ENCODE measurements at regions not wholly inside any gene's neighbourhood (a gene's known extent, or its start where the extent isn't known, plus 50 kb on each side); places are given as distances from the start of the nearest gene placed in this dataset.
A peak's percentile ranks its signal among the peaks of the same experiment; 100 is the strongest.

- TF ChIP-seq MXD1 (CRISPR knock-in tag; IDR thresholded peaks at IDR 0.05; ENCODE audit: borderline replicate concordance, poor library complexity, severe bottlenecking) (no peak), ZNF311 (CRISPR knock-in tag; IDR thresholded peaks at IDR 0.05) (no peak), CBFA2T2 (conservative IDR thresholded peaks at IDR 0.05) (peak; percentile 11; the same call in 1 of the 2 replicates), MTA3 (IDR thresholded peaks at IDR 0.05; ENCODE audit: borderline replicate concordance) (no peak), TOE1 (IDR thresholded peaks at IDR 0.05; ENCODE audit: borderline replicate concordance) (peak; percentile 75; the same call in 1 of the 2 replicates), TOE1 (CRISPR knock-in tag; IDR thresholded peaks at IDR 0.05; ENCODE audit: borderline replicate concordance, low read depth) (no peak), STAT5B (CRISPR knock-in tag; IDR thresholded peaks at IDR 0.05) (no peak), CREM (IDR thresholded peaks at IDR 0.05; ENCODE audit: low read depth) (peak; percentile 92), EZH2 (IDR thresholded peaks at IDR 0.05; ENCODE audit: borderline replicate concordance, low read depth, low read length) (no peak), ZNF277 (CRISPR knock-in tag; IDR thresholded peaks at IDR 0.05; ENCODE audit: borderline replicate concordance) (no peak), NR2C1 (IDR thresholded peaks at IDR 0.05) (no peak), NR2C1 (tag; IDR thresholded peaks at IDR 0.05) (0 out of 2 replicates have a peak, but pooled peaks have one; percentile 30), CREB1 (IDR thresholded peaks at IDR 0.05) (peak; percentile 80), CREB1 (CRISPR knock-in tag; IDR thresholded peaks at IDR 0.05) (peak; percentile 74), JUN (IDR thresholded peaks at IDR 0.05; ENCODE audit: borderline replicate concordance, low read depth, low read length) (0 out of 2 replicates have a peak, but pooled peaks have one; percentile 36), JUN (CRISPR knock-in tag; IDR thresholded peaks at IDR 0.05; ENCODE audit: borderline replicate concordance) (no peak), ATF3 (IDR thresholded peaks at IDR 0.05) (peak; percentile 85), ATF3 (CRISPR knock-in tag; conservative IDR thresholded peaks at IDR 0.05) (no peak)
- TF ChIP-seq, protein P1, sequence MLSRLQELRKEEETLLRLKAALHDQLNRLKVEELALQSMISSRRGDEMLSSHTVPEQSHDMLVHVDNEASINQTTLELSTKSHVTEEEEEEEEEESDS (CRISPR knock-in tag; IDR thresholded peaks at IDR 0.05) = no peak
- TF ChIP-seq, protein P2, sequence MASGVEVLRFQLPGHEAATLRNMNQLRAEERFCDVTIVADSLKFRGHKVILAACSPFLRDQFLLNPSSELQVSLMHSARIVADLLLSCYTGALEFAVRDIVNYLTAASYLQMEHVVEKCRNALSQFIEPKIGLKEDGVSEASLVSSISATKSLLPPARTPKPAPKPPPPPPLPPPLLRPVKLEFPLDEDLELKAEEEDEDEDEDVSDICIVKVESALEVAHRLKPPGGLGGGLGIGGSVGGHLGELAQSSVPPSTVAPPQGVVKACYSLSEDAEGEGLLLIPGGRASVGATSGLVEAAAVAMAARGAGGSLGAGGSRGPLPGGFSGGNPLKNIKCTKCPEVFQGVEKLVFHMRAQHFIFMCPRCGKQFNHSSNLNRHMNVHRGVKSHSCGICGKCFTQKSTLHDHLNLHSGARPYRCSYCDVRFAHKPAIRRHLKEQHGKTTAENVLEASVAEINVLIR (CRISPR knock-in tag; IDR thresholded peaks at IDR 0.05) = peak; percentile 30; the same call in 1 of the 2 replicates
- TF ChIP-seq, protein P3, sequence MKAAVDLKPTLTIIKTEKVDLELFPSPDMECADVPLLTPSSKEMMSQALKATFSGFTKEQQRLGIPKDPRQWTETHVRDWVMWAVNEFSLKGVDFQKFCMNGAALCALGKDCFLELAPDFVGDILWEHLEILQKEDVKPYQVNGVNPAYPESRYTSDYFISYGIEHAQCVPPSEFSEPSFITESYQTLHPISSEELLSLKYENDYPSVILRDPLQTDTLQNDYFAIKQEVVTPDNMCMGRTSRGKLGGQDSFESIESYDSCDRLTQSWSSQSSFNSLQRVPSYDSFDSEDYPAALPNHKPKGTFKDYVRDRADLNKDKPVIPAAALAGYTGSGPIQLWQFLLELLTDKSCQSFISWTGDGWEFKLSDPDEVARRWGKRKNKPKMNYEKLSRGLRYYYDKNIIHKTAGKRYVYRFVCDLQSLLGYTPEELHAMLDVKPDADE (conservative IDR thresholded peaks at IDR 0.05; ENCODE audit: control insufficient read depth, low read depth, low read length) = no peak
- TF ChIP-seq, protein P4, sequence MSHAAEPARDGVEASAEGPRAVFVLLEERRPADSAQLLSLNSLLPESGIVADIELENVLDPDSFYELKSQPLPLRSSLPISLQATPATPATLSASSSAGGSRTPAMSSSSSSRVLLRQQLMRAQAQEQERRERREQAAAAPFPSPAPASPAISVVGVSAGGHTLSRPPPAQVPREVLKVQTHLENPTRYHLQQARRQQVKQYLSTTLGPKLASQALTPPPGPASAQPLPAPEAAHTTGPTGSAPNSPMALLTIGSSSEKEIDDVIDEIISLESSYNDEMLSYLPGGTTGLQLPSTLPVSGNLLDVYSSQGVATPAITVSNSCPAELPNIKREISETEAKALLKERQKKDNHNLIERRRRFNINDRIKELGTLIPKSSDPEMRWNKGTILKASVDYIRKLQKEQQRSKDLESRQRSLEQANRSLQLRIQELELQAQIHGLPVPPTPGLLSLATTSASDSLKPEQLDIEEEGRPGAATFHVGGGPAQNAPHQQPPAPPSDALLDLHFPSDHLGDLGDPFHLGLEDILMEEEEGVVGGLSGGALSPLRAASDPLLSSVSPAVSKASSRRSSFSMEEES (CRISPR knock-in tag; IDR thresholded peaks at IDR 0.05) = peak; percentile 87
These were observed 291.1 kb upstream of the PRKCQ start (continued) for GRCh38 chr10:6871128-6871527.
